ENCODE measurements at regions not wholly inside any gene's neighbourhood (a gene's known extent, or its start where the extent isn't known, plus 50 kb on each side); places are given as distances from the start of the nearest gene placed in this dataset.

- CTCF ChIA-PET = no interaction called here
- TF ChIP-seq TCF3 (IDR thresholded peaks at IDR 0.05; ENCODE audit: borderline replicate concordance, insufficient read depth, low read depth, low read length) (no peak), NFIC (IDR thresholded peaks at IDR 0.05; ENCODE audit: low read depth, low read length) (no peak), CBFB (IDR thresholded peaks at IDR 0.05; ENCODE audit: low read depth) (no peak), E2F4 (IDR thresholded peaks at IDR 0.05; ENCODE audit: low read depth, low read length) (no peak), CBX3 (IDR thresholded peaks at IDR 0.05; ENCODE audit: borderline replicate concordance, low read depth) (no peak), SRF (IDR thresholded peaks at IDR 0.05; ENCODE audit: low read depth in 2 of 2, low read length in 2 of 2) (no peak), RELA (IDR thresholded peaks at IDR 0.05; ENCODE audit: borderline replicate concordance, partially characterized antibody) (no peak), LARP7 (IDR thresholded peaks at IDR 0.05) (no peak), RAD51 (IDR thresholded peaks at IDR 0.05) (no peak), HDAC2 (IDR thresholded peaks at IDR 0.05) (no peak), RCOR1 (conservative IDR thresholded peaks at IDR 0.05; ENCODE audit: low read depth, low read length) (no peak), SKIL (IDR thresholded peaks at IDR 0.05; ENCODE audit: low read depth, poor library complexity, severe bottlenecking) (no peak), GATAD2B (conservative IDR thresholded peaks at IDR 0.05; ENCODE audit: low read depth) (no peak), POLR2AphosphoS2 (IDR thresholded peaks at IDR 0.05; ENCODE audit: low read depth, low read length) (no peak), SMAD5 (IDR thresholded peaks at IDR 0.05; ENCODE audit: low read depth) (no peak), HSF1 (IDR thresholded peaks at IDR 0.05; ENCODE audit: low read depth, low read length) (no peak), TBL1XR1 (IDR thresholded peaks at IDR 0.05; ENCODE audit: low read depth, low read length) (no peak), SMC3 (IDR thresholded peaks at IDR 0.05; ENCODE audit: borderline replicate concordance, low read length) (no peak)
- TF ChIP-seq, protein P1, sequence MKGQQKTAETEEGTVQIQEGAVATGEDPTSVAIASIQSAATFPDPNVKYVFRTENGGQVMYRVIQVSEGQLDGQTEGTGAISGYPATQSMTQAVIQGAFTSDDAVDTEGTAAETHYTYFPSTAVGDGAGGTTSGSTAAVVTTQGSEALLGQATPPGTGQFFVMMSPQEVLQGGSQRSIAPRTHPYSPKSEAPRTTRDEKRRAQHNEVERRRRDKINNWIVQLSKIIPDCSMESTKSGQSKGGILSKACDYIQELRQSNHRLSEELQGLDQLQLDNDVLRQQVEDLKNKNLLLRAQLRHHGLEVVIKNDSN (IDR thresholded peaks at IDR 0.05; ENCODE audit: borderline replicate concordance, extremely low read length, insufficient read depth, low read depth, low read length) = no peak
- no peak for ATAC-seq
- Histone ChIP-seq H3K9ac (ENCODE audit: control insufficient read depth, insufficient read depth, low read length) (no peak overlapping the region), H2AFZ (ENCODE audit: control insufficient read depth, low read depth, low read length) (no peak overlapping the region), H3K4me2 (ENCODE audit: control insufficient read depth, insufficient read depth) (no peak overlapping the region), H3K36me3 (ENCODE audit: control insufficient read depth in 2 of 2, insufficient read depth in 2 of 2, low read length in 1 of 2) (no peaks in the 10 kb centered on the region), H3K9me3 (replicated peaks; ENCODE audit: control insufficient read depth, insufficient read depth, low read length) (no peaks in the 10 kb centered on the region), H3K79me2 (ENCODE audit: control insufficient read depth, insufficient read depth, low read length) (no peaks in the 10 kb centered on the region), H3K4me3 (no peak overlapping the region), H3K27me3 (replicated peaks in 1 of 2; ENCODE audit: control insufficient read depth in 2 of 2, insufficient read depth in 2 of 2, low read length in 1 of 2) (no peaks in the 10 kb centered on the region; a peak in 1 of 4 replicates), H3K27ac (ENCODE audit: control insufficient read depth, insufficient read depth) (no peak overlapping the region), H3K4me1 (ENCODE audit: control insufficient read depth, insufficient read depth, low read length) (no peaks in the 10 kb centered on the region), H4K20me1 (ENCODE audit: control insufficient read depth, insufficient read depth) (no peaks in the 10 kb centered on the region)
- FAIRE-seq = no peak
- SMC1A ChIA-PET (ENCODE audit: uncharacterized antibody, unreplicated experiment) = no interaction called here
- WGBS (ENCODE audit: insufficient coverage, insufficient replicate concordance, low lambda C conversion rate, missing lambda C conversion rate) = 53% methylated on average over 1 of the region's 1 CpG
- POLR2A ChIA-PET = no interaction called here
- RAD21 ChIA-PET (ENCODE audit: unreplicated experiment) = no interaction called here
- no peak for DNase-seq (ENCODE audit: low read depth, low spot score)
- intact Hi-C loops (cut with micrococcal nuclease; ENCODE audit: unreplicated experiment) (no loop called here), in situ Hi-C loops (cut with MboI) (no loop called here)
- no TSS peak for BruUV-seq (replicated peaks)
These were observed 428.2 kb upstream of the KLF12 start for GRCh38 chr13:74562381-74562780.
